ENCODE measurements at regions not wholly inside any gene's neighbourhood (a gene's known extent, or its start where the extent isn't known, plus 50 kb on each side); places are given as distances from the start of the nearest gene placed in this dataset.
A peak's percentile ranks its signal among the peaks of the same experiment; 100 is the strongest.

- no peak overlapping the region for H3K27ac ChIP-seq
- H3K4me3 ChIP-seq = no peak overlapping the region
- no peaks in the 10 kb centered on the region for H3K27me3 ChIP-seq
- H3K36me3 ChIP-seq = no peaks in the 10 kb centered on the region
- peaks cover 0 to 45% (median 34%) of the 10 kb centered on the region in 4 donors for H3K4me1 ChIP-seq
- H3K9me3 ChIP-seq = no peaks in the 10 kb centered on the region
- WGBS, 2 donors = 62 to 90% methylated on average over 2 of the region's 2 CpGs
- intact Hi-C loops (cut with DNase I) = no loop called here
- TF ChIP-seq POLR2A (IDR thresholded peaks at IDR 0.05) = no peak
- TF ChIP-seq CTCF (IDR thresholded peaks at IDR 0.05) = no peak
- TF ChIP-seq EP300 (IDR thresholded peaks at IDR 0.05) = no peak
- no peak for TF ChIP-seq POLR2AphosphoS5 (IDR thresholded peaks at IDR 0.05)
- no peak for DNase-seq
These were observed 427.5 kb downstream of the LPIN1 start for GRCh38 chr2:12173943-12174340.

GRCh38 chr2:12175323-12175722 lies 428.9 kb downstream of the LPIN1 start:
- 80 to 88% methylated on average over 2 of the region's 2 CpGs for WGBS, 2 donors
- H3K36me3 ChIP-seq = no peaks in the 10 kb centered on the region
- no peak overlapping the region for H3K4me3 ChIP-seq
- TF ChIP-seq CTCF (IDR thresholded peaks at IDR 0.05) (no peak), POLR2AphosphoS5 (IDR thresholded peaks at IDR 0.05) (no peak), POLR2A (IDR thresholded peaks at IDR 0.05) (no peak), EP300 (IDR thresholded peaks at IDR 0.05) (no peak)
- no peaks in the 10 kb centered on the region for H3K27me3 ChIP-seq
- no peaks in the 10 kb centered on the region for H3K9me3 ChIP-seq
- intact Hi-C loops (cut with DNase I) = loop anchor here (5.0 kb wide), 1 partner anchor 542 kb away; the partner anchor contains the start of gene TRIB2
- no peak for DNase-seq
- no peak overlapping the region for H3K27ac ChIP-seq
- H3K4me1 ChIP-seq = peaks cover 0 to 31% (median 20%) of the 10 kb centered on the region in 4 donors

- H3K27me3 ChIP-seq = no peaks in the 10 kb centered on the region
- H3K36me3 ChIP-seq = no peaks in the 10 kb centered on the region
- H3K9me3 ChIP-seq = no peaks in the 10 kb centered on the region
- 24 to 46% methylated on average over 9 of the region's 9 CpGs for WGBS, 2 donors
- H3K4me1 ChIP-seq = peaks cover 0 to 25% (median 18%) of the 10 kb centered on the region in 4 donors
- no peak overlapping the region for H3K4me3 ChIP-seq
- peak overlapping the region in 2 of 4 donors; percentile 42 to 52 for H3K27ac ChIP-seq
- TF ChIP-seq POLR2AphosphoS5 (IDR thresholded peaks at IDR 0.05) = no peak
- TF ChIP-seq POLR2A (IDR thresholded peaks at IDR 0.05) = no peak
- TF ChIP-seq CTCF (IDR thresholded peaks at IDR 0.05) = no peak
- no peak for TF ChIP-seq EP300 (IDR thresholded peaks at IDR 0.05)
- intact Hi-C loops (cut with DNase I) = loop anchor here (5.0 kb wide), 1 partner anchor 540 kb away; the partner anchor contains the start of gene TRIB2
- peak; percentile 79 for DNase-seq
These were observed 430.4 kb downstream of the LPIN1 start for GRCh38 chr2:12176623-12177454.

- Histone ChIP-seq H3K9me3 (no peaks in the 10 kb centered on the region), H3K4me3 (no peak overlapping the region), H3K36me3 (no peaks in the 10 kb centered on the region), H3K4me1 (peaks cover 0 to 25% (median 18%) of the 10 kb centered on the region in 4 donors), H3K27me3 (no peaks in the 10 kb centered on the region), H3K27ac (peak overlapping the region; percentile 1 to 52 (median 26))
- TF ChIP-seq POLR2AphosphoS5 (IDR thresholded peaks at IDR 0.05) (peak in 3 of 4 donors; percentile 30 to 42 (median 31)), EP300 (IDR thresholded peaks at IDR 0.05) (no peak)
- WGBS, 2 donors = 43 to 69% methylated on average over 4 of the region's 4 CpGs
- intact Hi-C loops (cut with DNase I) = loop anchor here (5.0 kb wide), 1 partner anchor 540 kb away; the partner anchor contains the start of gene TRIB2
- DNase-seq = peak; percentile 87
These were observed 431.2 kb downstream of the LPIN1 start for GRCh38 chr2:12177455-12178288.
